Heart left ventricle (tissue), 13 donors: ENCODE measurements at regions not wholly inside any gene's neighbourhood (a gene's known extent, or its start where the extent isn't known, plus 50 kb on each side); places are given as distances from the start of the nearest gene placed in this dataset.

Experiments
- POLR2A ChIP-seq, 2 donors: fragments of 450-650 bp; IDR thresholded peaks; one replicate each; pipeline ENCODE4 v1.6.1; 2017; ENCODE audit warnings: antibody characterized with exemption in 2 of 2, mild to moderate bottlenecking in 2 of 2, moderate library complexity in 2 of 2
- TF ChIP-seq, protein P1 (sequence below), 12 donors: fragments of 200-600 bp; sonication (generic) in 4 of 12; IDR thresholded peaks; one replicate each; pipeline versions ENCODE4 v1.5.0 to v1.8.0; 2018 to 2022; ENCODE audit warnings: antibody characterized with exemption in 12 of 12, mild to moderate bottlenecking in 5 of 12
- donor health status: ischemic (EF 13 %, LVEDD 7.1; RV severe dilation, severe dysfunction).
- donor health status: DM: no; HTN: yes; CAD: no.
- donor health status: DM: no; HTN: no; CAD: no.
- donor health status: ischemic (EF 25% LVEDD 6.9; RV normal size, moderate dysfunction).
- donor health status: ischemic (EF 25% LVEDD 5.7; RV mildly dilated, moderate dysfunction).
- donor health status: ischemic (EF 35%, LVEDD 5.7; RV mildly dilated, moderate dysfunction).
- donor health status: nonischemic (EF 11% LVEDD 7.7; RV severe dilation, severe dysfunction).
- donor health status: DM: yes; HTN: yes; CAD: no.
- donor health status: PGD.
- donor health status: ischemic (EF 29% LVEDD 5.4; RV normal size, mild dysfunction).
- donor health status: nonischemic (EF 23%, LVEDD 6.1; RV moderate dilation, normal function).

DNA sequence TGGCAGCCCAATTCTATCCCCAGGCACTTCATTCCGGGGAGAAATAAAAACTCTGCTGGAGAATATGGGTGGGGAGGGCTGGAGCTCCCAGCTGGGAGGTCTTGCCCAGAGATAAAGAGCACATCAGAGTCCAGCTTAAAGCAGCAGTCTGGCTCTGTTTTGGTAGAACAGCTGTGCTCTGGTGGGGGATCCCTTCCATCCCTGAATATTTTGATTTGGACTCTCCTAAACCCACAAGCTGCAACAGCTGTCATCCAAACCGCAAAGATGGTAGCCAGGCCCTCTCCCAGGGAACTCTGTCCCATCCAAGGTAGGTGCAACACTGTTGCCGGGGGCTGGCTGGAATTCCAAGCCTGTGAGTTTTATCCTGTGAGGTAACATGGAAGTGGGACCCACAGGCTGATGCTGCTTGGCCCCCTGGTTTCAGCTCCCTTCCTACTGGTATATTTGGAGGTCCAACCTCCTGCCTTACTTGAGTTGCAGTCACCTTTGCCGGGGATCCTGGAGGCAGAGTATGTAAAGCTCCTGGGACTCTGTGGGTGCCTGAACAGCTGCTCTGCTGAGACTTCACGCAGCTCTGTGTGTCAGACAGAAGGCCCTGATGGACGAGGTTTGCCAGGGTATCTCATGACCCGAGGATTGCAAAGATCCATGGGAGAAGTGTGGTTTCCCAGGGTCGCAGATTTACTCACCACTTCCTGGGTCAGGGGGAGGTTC lies 203.5 kb upstream of the ITM2A start:
- TF ChIP-seq, protein P1, sequence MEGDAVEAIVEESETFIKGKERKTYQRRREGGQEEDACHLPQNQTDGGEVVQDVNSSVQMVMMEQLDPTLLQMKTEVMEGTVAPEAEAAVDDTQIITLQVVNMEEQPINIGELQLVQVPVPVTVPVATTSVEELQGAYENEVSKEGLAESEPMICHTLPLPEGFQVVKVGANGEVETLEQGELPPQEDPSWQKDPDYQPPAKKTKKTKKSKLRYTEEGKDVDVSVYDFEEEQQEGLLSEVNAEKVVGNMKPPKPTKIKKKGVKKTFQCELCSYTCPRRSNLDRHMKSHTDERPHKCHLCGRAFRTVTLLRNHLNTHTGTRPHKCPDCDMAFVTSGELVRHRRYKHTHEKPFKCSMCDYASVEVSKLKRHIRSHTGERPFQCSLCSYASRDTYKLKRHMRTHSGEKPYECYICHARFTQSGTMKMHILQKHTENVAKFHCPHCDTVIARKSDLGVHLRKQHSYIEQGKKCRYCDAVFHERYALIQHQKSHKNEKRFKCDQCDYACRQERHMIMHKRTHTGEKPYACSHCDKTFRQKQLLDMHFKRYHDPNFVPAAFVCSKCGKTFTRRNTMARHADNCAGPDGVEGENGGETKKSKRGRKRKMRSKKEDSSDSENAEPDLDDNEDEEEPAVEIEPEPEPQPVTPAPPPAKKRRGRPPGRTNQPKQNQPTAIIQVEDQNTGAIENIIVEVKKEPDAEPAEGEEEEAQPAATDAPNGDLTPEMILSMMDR (IDR thresholded peaks at IDR 0.05) = no peak
- no peak for TF ChIP-seq POLR2A (IDR thresholded peaks at IDR 0.05)
